CD4-positive, alpha-beta T cell (primary cell): ENCODE measurements at regions not wholly inside any gene's neighbourhood (a gene's known extent, or its start where the extent isn't known, plus 50 kb on each side); places are given as distances from the start of the nearest gene placed in this dataset.

Experiments
- ATAC-seq: fragments of 200-7000 bp; cut with Tn5 transposase; one replicate; pipeline ENCODE4 v1.10.0; 2022; ENCODE audit warnings: mild to moderate bottlenecking; ENCODE audit not compliant: poor library complexity
- CTCF ChIA-PET: fragments of 350-600 bp; sonication (Branson Sonifier 250); formaldehyde crosslinking; loops from one replicate; lab custom pipeline; 2021; ENCODE audit warnings: antibody characterized with exemption, inconsistent platforms; lab: Charles Lee
- POLR2A ChIA-PET: fragments of 350-600 bp; sonication (Branson Sonifier 250); formaldehyde crosslinking; loops from one replicate; lab custom pipeline; 2021; ENCODE audit warnings: antibody characterized with exemption, inconsistent platforms; lab: Charles Lee
- DNase-seq, 14 experiments: peaks; one replicate each; pipeline ENCODE4 v3.0.0-alpha.2; 2013 to 2020; ENCODE audit warnings: mixed read lengths in 2 of 14
- H3K27ac ChIP-seq, 2 donors: one replicate each; pipeline versions ENCODE4 v1.5.1 to v1.7.0; 2013; ENCODE audit warnings: low read length in 2 of 2, low read depth in 1 of 2, mild to moderate bottlenecking in 1 of 2
- H3K27me3 ChIP-seq, 2 experiments: 1 replicate in 1 of 2; 2 replicates in 1 of 2; pipeline versions ENCODE4 v1.6.1 to v1.7.0; 2013; ENCODE audit warnings: low read length in 2 of 2, control low read depth in 1 of 2, mild to moderate bottlenecking in 1 of 2, moderate library complexity in 1 of 2; ENCODE audit not compliant: insufficient read depth in 2 of 2, control insufficient read depth in 1 of 2
- H3K36me3 ChIP-seq: one replicate; pipeline ENCODE4 v1.6.1; 2013; ENCODE audit warnings: low read length, control low read depth; ENCODE audit not compliant: insufficient read depth
- H3K4me1 ChIP-seq: one replicate; pipeline ENCODE4 v1.6.1; 2013; ENCODE audit warnings: low read length, control low read depth; ENCODE audit not compliant: insufficient read depth
- H3K4me3 ChIP-seq: one replicate; pipeline ENCODE4 v1.5.1; 2013; ENCODE audit warnings: mild to moderate bottlenecking, low read length, moderate library complexity
- H3K9me3 ChIP-seq, 2 experiments: 1 replicate in 1 of 2; 2 replicates in 1 of 2; pipeline versions ENCODE4 v1.6.1 to v1.7.0; 2013; ENCODE audit warnings: low read length in 2 of 2, mild to moderate bottlenecking in 2 of 2, control low read depth in 1 of 2, moderate library complexity in 1 of 2; ENCODE audit not compliant: control insufficient read depth in 1 of 2, insufficient read depth in 1 of 2
- H3K27ac Mint-ChIP-seq: one replicate; pipeline ENCODE4 v1.8.0; 2020; ENCODE audit warnings: mixed read lengths
- H3K27me3 Mint-ChIP-seq: one replicate; pipeline ENCODE4 v1.8.0; 2021; ENCODE audit warnings: mixed read lengths
- H3K36me3 Mint-ChIP-seq: one replicate; pipeline ENCODE4 v1.8.0; 2021; ENCODE audit warnings: low read depth, mixed read lengths
- H3K4me1 Mint-ChIP-seq: one replicate; pipeline ENCODE4 v1.8.0; 2021; ENCODE audit warnings: low read depth, mixed read lengths
- H3K4me3 Mint-ChIP-seq: one replicate; pipeline ENCODE4 v1.8.0; 2020; ENCODE audit warnings: mild to moderate bottlenecking, mixed read lengths
- H3K9me3 Mint-ChIP-seq: one replicate; pipeline ENCODE4 v1.8.0; 2020; ENCODE audit warnings: mixed read lengths
- intact Hi-C, 2 experiments: fragments of 100-400 bp; cut with DNase I in 1 of 2; cut with micrococcal nuclease in 1 of 2; formaldehyde crosslinking; loops; one replicate each; pipeline versions ENCODE4 v1.15.1 to v1.9.0; 2023 to 2025; cut with DNase I, micrococcal nuclease
- TF ChIP-seq, protein P1 (sequence below): fragments of 200-600 bp; IDR thresholded peaks from one replicate; pipeline ENCODE4 v1.8.0; 2022; ENCODE audit warnings: antibody characterized with exemption, mild to moderate bottlenecking

DNA sequence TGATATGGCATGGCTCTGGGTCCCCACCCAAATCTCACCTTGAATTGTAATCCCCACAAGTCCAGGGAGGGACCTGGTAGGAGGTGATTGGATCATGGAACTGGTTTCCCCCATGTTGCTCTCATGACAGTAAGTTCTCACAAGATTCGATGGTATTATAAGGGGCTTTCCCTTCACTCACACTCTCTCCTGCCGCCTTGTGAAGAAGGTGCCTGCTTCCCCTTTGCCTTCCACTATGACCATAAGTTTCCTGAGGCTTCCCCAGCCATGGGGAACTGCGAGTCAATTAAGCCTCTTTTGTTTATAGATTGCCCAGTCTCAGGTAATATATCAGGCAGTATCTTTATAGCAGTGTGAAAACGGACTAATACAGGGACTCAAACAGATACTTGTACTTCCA, 50.4 kb upstream of the ZNF532 start:
- H3K27ac ChIP-seq: no peak overlapping the region
- no peak overlapping the region for H3K4me3 Mint-ChIP-seq
- TF ChIP-seq, protein P1, sequence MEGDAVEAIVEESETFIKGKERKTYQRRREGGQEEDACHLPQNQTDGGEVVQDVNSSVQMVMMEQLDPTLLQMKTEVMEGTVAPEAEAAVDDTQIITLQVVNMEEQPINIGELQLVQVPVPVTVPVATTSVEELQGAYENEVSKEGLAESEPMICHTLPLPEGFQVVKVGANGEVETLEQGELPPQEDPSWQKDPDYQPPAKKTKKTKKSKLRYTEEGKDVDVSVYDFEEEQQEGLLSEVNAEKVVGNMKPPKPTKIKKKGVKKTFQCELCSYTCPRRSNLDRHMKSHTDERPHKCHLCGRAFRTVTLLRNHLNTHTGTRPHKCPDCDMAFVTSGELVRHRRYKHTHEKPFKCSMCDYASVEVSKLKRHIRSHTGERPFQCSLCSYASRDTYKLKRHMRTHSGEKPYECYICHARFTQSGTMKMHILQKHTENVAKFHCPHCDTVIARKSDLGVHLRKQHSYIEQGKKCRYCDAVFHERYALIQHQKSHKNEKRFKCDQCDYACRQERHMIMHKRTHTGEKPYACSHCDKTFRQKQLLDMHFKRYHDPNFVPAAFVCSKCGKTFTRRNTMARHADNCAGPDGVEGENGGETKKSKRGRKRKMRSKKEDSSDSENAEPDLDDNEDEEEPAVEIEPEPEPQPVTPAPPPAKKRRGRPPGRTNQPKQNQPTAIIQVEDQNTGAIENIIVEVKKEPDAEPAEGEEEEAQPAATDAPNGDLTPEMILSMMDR: no peak
- no peaks in the 10 kb centered on the region for H3K9me3 Mint-ChIP-seq
- H3K27ac Mint-ChIP-seq: no peak overlapping the region
- ATAC-seq: no peak
- H3K4me1 Mint-ChIP-seq: peaks cover 8% of the 10 kb centered on the region
- no peaks in the 10 kb centered on the region for H3K36me3 ChIP-seq
- peaks cover 78% of the 10 kb centered on the region for H3K27me3 Mint-ChIP-seq
- H3K4me3 ChIP-seq: no peak overlapping the region
- intact Hi-C loops: no loop called here
- DNase-seq: no peak
- H3K27me3 ChIP-seq: peaks cover 32 to 40% of the 10 kb centered on the region in 2 experiments
- H3K4me1 ChIP-seq: peaks cover 4% of the 10 kb centered on the region
- ChIA-PET POLR2A (no interaction called here), CTCF (no interaction called here)
- H3K36me3 Mint-ChIP-seq: no peaks in the 10 kb centered on the region
- peaks cover 0 to 4% of the 10 kb centered on the region in 2 experiments for H3K9me3 ChIP-seq
